ENCODE measurements at regions not wholly inside any gene's neighbourhood (a gene's known extent, or its start where the extent isn't known, plus 50 kb on each side); places are given as distances from the start of the nearest gene placed in this dataset.

GRCh38 chr1:38444311-38444710, 397.7 kb upstream of the POU3F1 start:
- H3K36me3 Mint-ChIP-seq = peaks cover 33% of the 10 kb centered on the region
- POLR2A ChIA-PET = no interaction called here
- H3K4me1 Mint-ChIP-seq = peaks cover 29% of the 10 kb centered on the region
- no peak overlapping the region for H3K4me3 Mint-ChIP-seq
- no peaks in the 10 kb centered on the region for H3K27me3 Mint-ChIP-seq (ENCODE audit: low read depth)
- ATAC-seq = no peak
- no peak overlapping the region for H3K27ac Mint-ChIP-seq
- H3K9me3 Mint-ChIP-seq = peaks cover 19% of the 10 kb centered on the region
- CTCF ChIA-PET = interaction anchor here (1.0 to 2.5 kb wide), 3 partner anchors 42 to 59 kb away, joined by 3 to 7 read pairs (median 3); no protein-coding TSS in a partner anchor
- DNase-seq (ENCODE audit: low spot score) = no peak
- TF ChIP-seq ZNF425 (CRISPR knock-in tag; conservative IDR thresholded peaks at IDR 0.05) (no peak), ZNF532 (CRISPR knock-in tag; IDR thresholded peaks at IDR 0.05; ENCODE audit: borderline replicate concordance) (no peak), IRF1 (CRISPR knock-in tag; IDR thresholded peaks at IDR 0.05) (no peak), ZBTB21 (CRISPR knock-in tag; IDR thresholded peaks at IDR 0.05; ENCODE audit: borderline replicate concordance) (no peak), E2F5 (CRISPR knock-in tag; IDR thresholded peaks at IDR 0.05) (no peak), ZNF281 (CRISPR knock-in tag; IDR thresholded peaks at IDR 0.05) (no peak), ZBTB43 (CRISPR knock-in tag; IDR thresholded peaks at IDR 0.05) (no peak), TP53 (CRISPR knock-in tag; IDR thresholded peaks at IDR 0.05) (no peak), AFF4 (CRISPR knock-in tag; IDR thresholded peaks at IDR 0.05; ENCODE audit: borderline replicate concordance) (no peak)

All from WTC11 (cell line).